K562 (cell line): ENCODE measurements at regions not wholly inside any gene's neighbourhood (a gene's known extent, or its start where the extent isn't known, plus 50 kb on each side); places are given as distances from the start of the nearest gene placed in this dataset.

Source experiments
- ATAC-seq: fragments of 200-7000 bp; cut with Tn5 transposase; 3 replicates; pipeline ENCODE4 v1.9.1; 2020; ENCODE audit warnings: moderate library complexity
- BruUV-seq: library from RNA; stranded (reverse); fragments of 400-500 nt; replicated peaks from 2 replicates; lab custom pipeline; 2021; lab: Mats Ljungman, UMichigan
- CTCF ChIA-PET: fragments of 300-600 bp; formaldehyde crosslinking; extraction: SDS; loops from one replicate; lab custom pipeline; 2021; ENCODE audit warnings: low intra/inter-chr PET ratio; lab: Yijun Ruan, JAX
- POLR2A ChIA-PET: fragments of 300-600, 350-650 bp; sonication (Branson Sonifier 250); formaldehyde crosslinking; extraction: SDS; loops from one replicate; lab custom pipeline; 2021; ENCODE audit warnings: antibody characterized with exemption, inconsistent platforms; lab: Yijun Ruan, JAX
- DNase-seq, 4 experiments: peaks; one replicate each; pipeline versions ENCODE4 v3.0.0 to v3.0.0-alpha.2; 2011 to 2018; ENCODE audit warnings: low spot score in 3 of 4, mixed read lengths in 3 of 4; ENCODE audit errors: extremely low read depth in 1 of 4
- FAIRE-seq: peaks from 2 replicates; lab custom pipeline; 2011; peaks lifted over from hg19 to GRCh38; lab: Jason Lieb, UNC
- H2AFZ ChIP-seq: 2 replicates; pipeline ENCODE4 v1.6.0; 2011; ENCODE audit warnings: low read depth, low read length, control low read depth, inconsistent platforms
- H3K27ac ChIP-seq: fragments of 200-600 bp; 3 replicates; pipeline ENCODE4 v1.8.0; 2011; ENCODE audit warnings: low read depth, mild to moderate bottlenecking, control low read depth, inconsistent platforms, low read length, moderate library complexity, mixed read lengths; ENCODE audit errors: extremely low read depth
- H3K27me3 ChIP-seq, 2 experiments: fragments of 300-600 bp in 1 of 2; 2 replicates in 1 of 2; 3 replicates in 1 of 2; pipeline versions ENCODE4 v1.6.0 to v1.8.0; 2011; ENCODE audit warnings: inconsistent platforms in 2 of 2, low read length in 2 of 2, mild to moderate bottlenecking in 1 of 2, mixed read lengths in 1 of 2, moderate library complexity in 1 of 2; ENCODE audit not compliant: control insufficient read depth in 2 of 2, insufficient read depth in 2 of 2
- H3K36me3 ChIP-seq: fragments of 300-600 bp; 3 replicates; pipeline ENCODE4 v1.8.0; 2011; ENCODE audit warnings: mild to moderate bottlenecking, low read length, inconsistent platforms; ENCODE audit not compliant: control insufficient read depth, insufficient read depth
- H3K4me1 ChIP-seq, 2 experiments: fragments of 200-600 bp in 1 of 2; replicated peaks in 1 of 2; 2 replicates in 1 of 2; 3 replicates in 1 of 2; pipeline versions ENCODE4 v1.5.1 to v1.8.0; 2011; ENCODE audit warnings: inconsistent platforms in 2 of 2, low read length in 2 of 2, mild to moderate bottlenecking in 1 of 2, mixed read lengths in 1 of 2, moderate library complexity in 1 of 2; ENCODE audit not compliant: control insufficient read depth in 2 of 2, insufficient read depth in 2 of 2
- H3K4me2 ChIP-seq: 2 replicates; pipeline ENCODE4 v1.6.1; 2011; ENCODE audit warnings: low read length, control low read depth, inconsistent platforms, mixed read lengths; ENCODE audit not compliant: insufficient read depth
- H3K4me3 ChIP-seq: fragments of 200-600 bp; sonication (generic), shearing (Covaris generic); 2 replicates; pipeline ENCODE4 v1.5.1; 2016; ENCODE audit warnings: control low read depth, inconsistent platforms
- H3K79me2 ChIP-seq: fragments of 200-600 bp; 3 replicates; pipeline ENCODE4 v1.8.0; 2011; ENCODE audit warnings: low read length, inconsistent platforms; ENCODE audit not compliant: control insufficient read depth, insufficient read depth
- H3K9ac ChIP-seq, 2 experiments: 2 replicates each; pipeline versions ENCODE4 v1.6.0 to v1.6.1; 2011; ENCODE audit warnings: low read depth in 2 of 2, low read length in 2 of 2, control low read depth in 1 of 2, inconsistent platforms in 1 of 2, mild to moderate bottlenecking in 1 of 2, mixed read lengths in 1 of 2; ENCODE audit not compliant: insufficient read depth in 1 of 2
- H3K9me1 ChIP-seq: one replicate; pipeline ENCODE4 v1.6.0; 2011; ENCODE audit warnings: inconsistent platforms, mild to moderate bottlenecking, low read length, moderate library complexity; ENCODE audit not compliant: control insufficient read depth, insufficient read depth
- H3K9me3 ChIP-seq: replicated peaks from 2 replicates; pipeline ENCODE4 v1.5.1; 2011; ENCODE audit warnings: low read depth, low read length, inconsistent platforms; ENCODE audit not compliant: control insufficient read depth, insufficient read depth
- H4K20me1 ChIP-seq: replicated peaks from 2 replicates; pipeline ENCODE4 v1.6.1; 2011; ENCODE audit warnings: low read length, inconsistent platforms, mixed read lengths; ENCODE audit not compliant: control insufficient read depth, insufficient read depth
- CBX8 ChIP-seq: fragments of 200-600 bp; sonication (generic); IDR thresholded peaks from 2 replicates; pipeline ENCODE4 v1.6.1; 2012; ENCODE audit warnings: borderline replicate concordance, mixed run types, low read depth, mild to moderate bottlenecking, moderate library complexity, mixed read lengths, low read length, control low read depth, inconsistent platforms; ENCODE audit not compliant: poor library complexity, severe bottlenecking; ENCODE audit errors: extremely low read depth
- MEF2D ChIP-seq: conservative IDR thresholded peaks from 2 replicates; pipeline ENCODE4 v1.6.1; 2016; ENCODE audit warnings: low read depth, missing genetic modification characterization, missing compliant biosample characterization
- RBM34 ChIP-seq: fragments of 200-400 bp; formaldehyde crosslinking; IDR thresholded peaks from 2 replicates; pipeline ENCODE4 v1.6.1; 2018; ENCODE audit warnings: low read length, borderline replicate concordance; ENCODE audit not compliant: insufficient read depth
- SAFB2 ChIP-seq: fragments of 200-400 bp; formaldehyde crosslinking; IDR thresholded peaks from 2 replicates; pipeline ENCODE4 v1.6.1; 2018; ENCODE audit warnings: borderline replicate concordance, low read length, low read depth, moderate library complexity; ENCODE audit not compliant: severe bottlenecking
- TEAD1 ChIP-seq, 2 experiments: fragments of 450-650 bp in 1 of 2; sonication (generic) in 1 of 2; formaldehyde crosslinking; IDR thresholded peaks; 2 replicates each; pipeline versions ENCODE4 v1.4.0 to v1.8.0; 2020 to 2022; ENCODE audit warnings: mild to moderate bottlenecking in 2 of 2, missing genetic modification reagents in 1 of 2
- XRCC5 ChIP-seq: fragments of 200-400 bp; formaldehyde crosslinking; IDR thresholded peaks from 2 replicates; pipeline ENCODE4 v1.6.1; 2017; ENCODE audit warnings: low read depth, mild to moderate bottlenecking, low read length
- ZNF347 ChIP-seq: fragments of 450-650 bp; formaldehyde crosslinking; IDR thresholded peaks from 2 replicates; pipeline ENCODE4 v1.4.0; 2020; ENCODE audit warnings: low read depth, mild to moderate bottlenecking, moderate library complexity
- ZNF586 ChIP-seq: fragments of 450-650 bp; formaldehyde crosslinking; conservative IDR thresholded peaks from 2 replicates; pipeline ENCODE4 v1.4.0; 2020; ENCODE audit warnings: mild to moderate bottlenecking, moderate library complexity
- WGBS: fragments of 100-300 bp; shearing (Covaris generic); methylation state at CpG from one replicate; pipeline ENCODE4 v1.1.6; 2016; ENCODE audit warnings: low coverage, mixed read lengths; ENCODE audit not compliant: insufficient coverage; ENCODE audit errors: missing lambda C conversion rate; 5-methylcytosine and 5-hydroxymethylcytosine counted together
- in situ Hi-C: fragments of 300-500 bp; cut with MboI; formaldehyde crosslinking; loops from 4 replicates; pipeline ENCODE4 v1.15.0; 2018; ENCODE audit warnings: inconsistent platforms, mixed read lengths
- intact Hi-C: fragments of 100-400 bp; cut with micrococcal nuclease; formaldehyde crosslinking; loops from 2 replicates; pipeline ENCODE4 v1.14.2; 2022
- TF ChIP-seq, protein P1 (sequence below): IDR thresholded peaks from 2 replicates; pipeline ENCODE4 v1.6.1; 2014; ENCODE audit warnings: antibody characterized with exemption
- TF ChIP-seq, protein P2 (sequence below): fragments of 250-450 bp; sonication (Bioruptor Pico); IDR thresholded peaks from 2 replicates; pipeline ENCODE4 v1.8.0; 2021; ENCODE audit warnings: moderate library complexity, mild to moderate bottlenecking, inconsistent platforms
- TF ChIP-seq, protein P3 (sequence below), 2 experiments: IDR thresholded peaks; 2 replicates each; pipeline ENCODE4 v1.6.1; 2012; ENCODE audit warnings: improper control_type of control experiment in 2 of 2, low read depth in 2 of 2, low read length in 2 of 2, borderline replicate concordance in 1 of 2

DNA sequence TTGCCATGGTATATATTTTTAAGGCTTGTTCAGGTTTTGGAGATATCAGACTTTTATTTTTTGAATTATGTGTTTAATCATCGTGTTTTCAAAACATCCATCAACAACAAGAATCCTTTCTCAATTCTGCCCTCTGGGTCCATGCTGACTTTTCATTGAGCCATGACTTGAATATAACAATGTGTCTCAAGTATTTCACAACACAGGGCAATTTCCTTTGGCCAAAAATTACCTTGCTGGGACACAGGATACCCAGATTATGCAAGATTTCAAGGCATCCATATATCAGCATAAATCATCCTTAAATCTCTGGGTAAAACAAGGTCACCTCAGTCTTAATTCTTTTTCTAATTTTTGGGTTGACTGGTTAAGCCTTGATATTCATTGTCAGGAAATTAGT, 411.2 kb upstream of the USP24 start:
- H3K4me2 ChIP-seq = no peak overlapping the region
- H3K4me3 ChIP-seq = no peak overlapping the region
- no peak for FAIRE-seq
- ChIA-PET POLR2A (interaction anchor here (0.6 kb wide), 1 partner anchor 58 kb away, joined by 3 read pairs; no protein-coding TSS in a partner anchor), CTCF (no interaction called here)
- no TSS peak for BruUV-seq
- H3K4me1 ChIP-seq = no peaks in the 10 kb centered on the region
- no peak for TF ChIP-seq XRCC5
- no peak for TF ChIP-seq MEF2D (tag)
- TF ChIP-seq, protein P1, sequence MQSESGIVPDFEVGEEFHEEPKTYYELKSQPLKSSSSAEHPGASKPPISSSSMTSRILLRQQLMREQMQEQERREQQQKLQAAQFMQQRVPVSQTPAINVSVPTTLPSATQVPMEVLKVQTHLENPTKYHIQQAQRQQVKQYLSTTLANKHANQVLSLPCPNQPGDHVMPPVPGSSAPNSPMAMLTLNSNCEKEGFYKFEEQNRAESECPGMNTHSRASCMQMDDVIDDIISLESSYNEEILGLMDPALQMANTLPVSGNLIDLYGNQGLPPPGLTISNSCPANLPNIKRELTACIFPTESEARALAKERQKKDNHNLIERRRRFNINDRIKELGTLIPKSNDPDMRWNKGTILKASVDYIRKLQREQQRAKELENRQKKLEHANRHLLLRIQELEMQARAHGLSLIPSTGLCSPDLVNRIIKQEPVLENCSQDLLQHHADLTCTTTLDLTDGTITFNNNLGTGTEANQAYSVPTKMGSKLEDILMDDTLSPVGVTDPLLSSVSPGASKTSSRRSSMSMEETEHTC = no peak
- TF ChIP-seq ZNF586 (CRISPR knock-in tag) = no peak
- no peak for TF ChIP-seq ZNF347 (CRISPR knock-in tag)
- no peak for TF ChIP-seq RBM34
- no peak for TF ChIP-seq TEAD1 (CRISPR knock-in tag; IDR thresholded peaks at IDR 0.05)
- TF ChIP-seq CBX8 = no peak
- TF ChIP-seq SAFB2 = no peak
- TF ChIP-seq, protein P2, sequence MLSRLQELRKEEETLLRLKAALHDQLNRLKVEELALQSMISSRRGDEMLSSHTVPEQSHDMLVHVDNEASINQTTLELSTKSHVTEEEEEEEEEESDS (CRISPR knock-in tag) = no peak
- TF ChIP-seq, protein P3, sequence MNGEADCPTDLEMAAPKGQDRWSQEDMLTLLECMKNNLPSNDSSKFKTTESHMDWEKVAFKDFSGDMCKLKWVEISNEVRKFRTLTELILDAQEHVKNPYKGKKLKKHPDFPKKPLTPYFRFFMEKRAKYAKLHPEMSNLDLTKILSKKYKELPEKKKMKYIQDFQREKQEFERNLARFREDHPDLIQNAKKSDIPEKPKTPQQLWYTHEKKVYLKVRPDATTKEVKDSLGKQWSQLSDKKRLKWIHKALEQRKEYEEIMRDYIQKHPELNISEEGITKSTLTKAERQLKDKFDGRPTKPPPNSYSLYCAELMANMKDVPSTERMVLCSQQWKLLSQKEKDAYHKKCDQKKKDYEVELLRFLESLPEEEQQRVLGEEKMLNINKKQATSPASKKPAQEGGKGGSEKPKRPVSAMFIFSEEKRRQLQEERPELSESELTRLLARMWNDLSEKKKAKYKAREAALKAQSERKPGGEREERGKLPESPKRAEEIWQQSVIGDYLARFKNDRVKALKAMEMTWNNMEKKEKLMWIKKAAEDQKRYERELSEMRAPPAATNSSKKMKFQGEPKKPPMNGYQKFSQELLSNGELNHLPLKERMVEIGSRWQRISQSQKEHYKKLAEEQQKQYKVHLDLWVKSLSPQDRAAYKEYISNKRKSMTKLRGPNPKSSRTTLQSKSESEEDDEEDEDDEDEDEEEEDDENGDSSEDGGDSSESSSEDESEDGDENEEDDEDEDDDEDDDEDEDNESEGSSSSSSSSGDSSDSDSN (IDR thresholded peaks at IDR 0.05; ENCODE audit: borderline replicate concordance in 1 of 2, low read depth in 2 of 2, low read length in 2 of 2) = no peak
- H3K27ac ChIP-seq = no peak overlapping the region
- ATAC-seq = no peak
- no peaks in the 10 kb centered on the region for H3K36me3 ChIP-seq
- H4K20me1 ChIP-seq = no peaks in the 10 kb centered on the region
- H2AFZ ChIP-seq = no peak overlapping the region
- no peaks in the 10 kb centered on the region for H3K27me3 ChIP-seq
- H3K9me1 ChIP-seq = no peaks in the 10 kb centered on the region
- intact Hi-C loops = no loop called here
- no peak overlapping the region for H3K9ac ChIP-seq
- no peaks in the 10 kb centered on the region for H3K79me2 ChIP-seq
- 0% methylated on average over 1 of the region's 1 CpG for WGBS
- no peaks in the 10 kb centered on the region for H3K9me3 ChIP-seq
- no peak for DNase-seq
- in situ Hi-C loops = no loop called here
